Pulmonary artery endothelial cell (primary cell): ENCODE measurements at regions not wholly inside any gene's neighbourhood (a gene's known extent, or its start where the extent isn't known, plus 50 kb on each side); places are given as distances from the start of the nearest gene placed in this dataset.
"Not testable (repeated sequence)": the region's sequence is repeated elsewhere in the genome, so short reads cannot be mapped to it uniquely, and the experiment has no call there.

Experiments used
- DNase-seq: peaks from one replicate; pipeline ENCODE4 v3.0.0-alpha.2; 2011; ENCODE audit warnings: low read depth, low spot score

GRCh38 chr2:236346366-236346765, 82.2 kb upstream of the ASB18 start:
- no peak for DNase-seq

- no peak for DNase-seq
Observed at GRCh38 chr2:236348279-236348678, 84.1 kb upstream of the ASB18 start.

- DNase-seq, result no peak
Observed at GRCh38 chr2:236348976-236349375, 84.8 kb upstream of the ASB18 start.

- no peak for DNase-seq
Observed at GRCh38 chr2:236350426-236350825, 86.2 kb upstream of the ASB18 start.

- DNase-seq, result no peak
Observed at GRCh38 chr2:236351966-236352525, 87.8 kb upstream of the ASB18 start.

GRCh38 chr2:236352761-236353593, 88.8 kb upstream of the ASB18 start:
- DNase-seq, result peak; percentile 10

- no peak for DNase-seq
Observed at GRCh38 chr2:236353594-236353942, 89.4 kb upstream of the ASB18 start.

GRCh38 chr2:236354056-236354940, 90.1 kb upstream of the ASB18 start:
- DNase-seq, result no peak

GRCh38 chr2:236354973-236355595, 90.9 kb upstream of the ASB18 start:
- no peak for DNase-seq

- no peak for DNase-seq
Observed at GRCh38 chr2:236355911-236356310, 91.7 kb upstream of the ASB18 start.

GRCh38 chr2:236356321-236356720, 92.1 kb upstream of the ASB18 start:
- not testable (repeated sequence) for DNase-seq

GRCh38 chr2:236358482-236358881, 94.3 kb upstream of the ASB18 start:
- DNase-seq, result not testable (repeated sequence)

GRCh38 chr2:236359426-236360045, 95.3 kb upstream of the ASB18 start:
- no peak for DNase-seq

GRCh38 chr2:236360496-236360895, 96.3 kb upstream of the ASB18 start:
- DNase-seq, result no peak

GRCh38 chr2:236363711-236364277, 99.6 kb upstream of the ASB18 start:
- no peak for DNase-seq

- no peak for DNase-seq
Observed at GRCh38 chr2:236365258-236366048, 101.2 kb upstream of the ASB18 start.

GRCh38 chr2:236366049-236366387, 101.8 kb upstream of the ASB18 start:
- no peak for DNase-seq

GRCh38 chr2:236366397-236366796, 102.2 kb upstream of the ASB18 start:
- DNase-seq, result no peak

GRCh38 chr2:236367506-236368289, 103.5 kb upstream of the ASB18 start:
- no peak for DNase-seq
